ENCODE measurements at regions not wholly inside any gene's neighbourhood (a gene's known extent, or its start where the extent isn't known, plus 50 kb on each side); places are given as distances from the start of the nearest gene placed in this dataset.

DNA sequence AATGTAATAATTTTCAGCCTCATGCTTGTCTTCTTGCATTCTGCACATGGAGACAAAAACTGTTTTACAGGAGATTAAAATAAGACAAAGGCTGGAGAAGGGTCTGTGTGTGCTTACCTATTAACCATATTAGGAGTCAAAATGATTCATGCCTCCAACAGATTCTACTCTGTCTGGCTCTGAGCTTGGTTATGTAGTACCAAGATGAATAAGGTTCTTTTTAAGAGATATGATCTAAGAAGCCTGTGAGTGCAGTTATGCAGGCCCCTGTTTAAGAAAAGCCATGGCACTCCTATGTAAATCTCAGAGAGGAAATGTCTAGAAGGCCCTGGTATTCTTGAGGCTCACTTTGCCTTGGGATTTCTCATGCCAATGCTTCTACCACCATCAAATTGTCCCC lies 486.6 kb upstream of the CDH11 start:
- TF ChIP-seq EP300 (IDR thresholded peaks at IDR 0.05; ENCODE audit: borderline replicate concordance) (no peak), TCF12 (IDR thresholded peaks at IDR 0.05; ENCODE audit: low read depth) (no peak), ZBTB7A (IDR thresholded peaks at IDR 0.05; ENCODE audit: low read depth) (no peak), RAD21 (IDR thresholded peaks at IDR 0.05; ENCODE audit: low read depth) (no peak), YY1 (IDR thresholded peaks at IDR 0.05; ENCODE audit: low read depth) (no peak), TAF1 (IDR thresholded peaks at IDR 0.05; ENCODE audit: low read depth) (no peak), FOXM1 (IDR thresholded peaks at IDR 0.05; ENCODE audit: borderline replicate concordance, low read depth) (no peak), CEBPB (IDR thresholded peaks at IDR 0.05) (no peak)
- TF ChIP-seq, protein P1, sequence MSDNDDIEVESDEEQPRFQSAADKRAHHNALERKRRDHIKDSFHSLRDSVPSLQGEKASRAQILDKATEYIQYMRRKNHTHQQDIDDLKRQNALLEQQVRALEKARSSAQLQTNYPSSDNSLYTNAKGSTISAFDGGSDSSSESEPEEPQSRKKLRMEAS (IDR thresholded peaks at IDR 0.05), result no peak

Measured in Ishikawa (cell line).